ENCODE measurements at regions not wholly inside any gene's neighbourhood (a gene's known extent, or its start where the extent isn't known, plus 50 kb on each side); places are given as distances from the start of the nearest gene placed in this dataset.
"Not testable (repeated sequence)": the region's sequence is repeated elsewhere in the genome, so short reads cannot be mapped to it uniquely, and the experiment has no call there.

DNA sequence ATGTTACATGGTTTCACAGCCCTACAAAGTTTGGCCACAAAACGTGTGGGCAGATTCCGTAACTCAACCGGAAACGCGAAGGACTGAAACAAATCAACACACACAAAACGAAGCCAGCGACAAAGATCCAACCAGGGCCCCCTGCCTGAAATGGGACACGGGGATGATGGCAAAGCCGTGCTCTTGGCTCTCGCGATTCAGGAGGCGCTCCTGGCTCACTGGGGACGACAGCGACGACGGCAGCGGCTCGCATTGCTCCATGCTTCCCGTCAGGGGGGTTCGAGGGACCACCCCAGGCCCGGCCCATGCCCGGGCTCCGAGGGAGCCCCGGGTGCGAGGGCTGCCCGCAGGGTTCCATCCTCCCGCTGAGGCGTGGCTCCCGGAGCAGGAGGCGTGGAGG lies 4786.8 kb upstream of the OR11H1 start:
- Histone ChIP-seq H3K9me3 (ENCODE audit: control insufficient read depth in 2 of 2, low read length in 2 of 2) (peaks cover 15 to 23% of the 10 kb centered on the region in 2 experiments), H3K27ac (ENCODE audit: insufficient read depth, low read length, poor library complexity, severe bottlenecking) (no peak overlapping the region), H3K4me1 (ENCODE audit: control insufficient read depth, insufficient read depth, low read length, poor library complexity, severe bottlenecking) (no peaks in the 10 kb centered on the region), H3K4me3 (ENCODE audit: low read depth, low read length) (no peak overlapping the region), H3K27me3 (ENCODE audit: control insufficient read depth, insufficient read depth, low read length) (no peaks in the 10 kb centered on the region), H3K36me3 (ENCODE audit: control insufficient read depth, insufficient read depth, low read length) (no peaks in the 10 kb centered on the region)
- Mint-ChIP-seq H3K9me3 (peaks cover 15 to 61% (median 39%) of the 10 kb centered on the region in 7 donors), H3K4me3 (no peak overlapping the region), H3K36me3 (no peaks in the 10 kb centered on the region), H3K27ac (no peak overlapping the region), H3K27me3 (no peaks in the 10 kb centered on the region), H3K4me1 (no peaks in the 10 kb centered on the region)
- ATAC-seq (ENCODE audit: low read depth in 2 of 2) (no peak), DNase-seq (no peak)

GRCh38 chr22:10741776-10742630 lies 4786.0 kb upstream of the OR11H1 start:
- not testable (repeated sequence) for H3K27me3 ChIP-seq (ENCODE audit: control insufficient read depth, insufficient read depth, low read length); H3K4me3 Mint-ChIP-seq; H3K4me3 ChIP-seq (ENCODE audit: low read depth, low read length); H3K27ac Mint-ChIP-seq; H3K4me1 ChIP-seq (ENCODE audit: control insufficient read depth, insufficient read depth, low read length, poor library complexity, severe bottlenecking); H3K4me1 Mint-ChIP-seq; H3K36me3 ChIP-seq (ENCODE audit: control insufficient read depth, insufficient read depth, low read length); H3K27ac ChIP-seq (ENCODE audit: insufficient read depth, low read length, poor library complexity, severe bottlenecking); H3K27me3 Mint-ChIP-seq; DNase-seq; H3K36me3 Mint-ChIP-seq
- peak; percentile 9 to 35 for ATAC-seq (ENCODE audit: low read depth in 2 of 2)
- peaks cover 15 to 23% of the 10 kb centered on the region in 2 experiments for H3K9me3 ChIP-seq (ENCODE audit: control insufficient read depth in 2 of 2, low read length in 2 of 2)
- peaks cover 16 to 62% (median 42%) of the 10 kb centered on the region in 7 donors for H3K9me3 Mint-ChIP-seq

DNA sequence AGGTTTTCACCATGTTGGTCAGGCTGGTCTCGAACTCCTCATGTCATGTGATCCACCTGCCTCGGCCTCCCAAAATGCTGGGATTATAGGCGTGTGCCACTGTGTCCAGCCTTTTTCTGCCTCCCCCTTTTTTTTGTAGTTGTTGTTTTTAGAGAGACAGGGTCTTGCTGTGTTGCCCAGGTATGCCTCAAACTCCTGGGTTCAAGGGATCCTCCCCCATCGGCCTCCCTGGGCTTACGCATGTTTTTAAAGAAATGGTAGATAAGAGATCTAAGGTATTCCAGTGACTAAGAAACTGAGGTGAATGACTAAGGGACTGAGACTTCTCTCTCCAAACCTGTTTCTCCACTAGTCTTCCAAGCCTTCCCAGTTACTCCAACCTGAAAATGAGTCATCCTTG lies 4781.6 kb upstream of the OR11H1 start:
- not testable (repeated sequence) for H3K27me3 ChIP-seq (ENCODE audit: control insufficient read depth, insufficient read depth, low read length); H3K36me3 ChIP-seq (ENCODE audit: control insufficient read depth, insufficient read depth, low read length); H3K4me3 Mint-ChIP-seq; H3K4me3 ChIP-seq (ENCODE audit: low read depth, low read length); H3K4me1 ChIP-seq (ENCODE audit: control insufficient read depth, insufficient read depth, low read length, poor library complexity, severe bottlenecking); H3K27ac ChIP-seq (ENCODE audit: insufficient read depth, low read length, poor library complexity, severe bottlenecking); ATAC-seq (ENCODE audit: low read depth in 2 of 2); H3K36me3 Mint-ChIP-seq; DNase-seq; H3K27me3 Mint-ChIP-seq; H3K4me1 Mint-ChIP-seq
- Mint-ChIP-seq H3K27ac (peak overlapping the region in 1 of 3 donors; percentile 1), H3K9me3 (peaks cover 8 to 45% (median 35%) of the 10 kb centered on the region in 7 donors)
- peaks cover 11 to 25% of the 10 kb centered on the region in 2 experiments for H3K9me3 ChIP-seq (ENCODE audit: control insufficient read depth in 2 of 2, low read length in 2 of 2)

DNA sequence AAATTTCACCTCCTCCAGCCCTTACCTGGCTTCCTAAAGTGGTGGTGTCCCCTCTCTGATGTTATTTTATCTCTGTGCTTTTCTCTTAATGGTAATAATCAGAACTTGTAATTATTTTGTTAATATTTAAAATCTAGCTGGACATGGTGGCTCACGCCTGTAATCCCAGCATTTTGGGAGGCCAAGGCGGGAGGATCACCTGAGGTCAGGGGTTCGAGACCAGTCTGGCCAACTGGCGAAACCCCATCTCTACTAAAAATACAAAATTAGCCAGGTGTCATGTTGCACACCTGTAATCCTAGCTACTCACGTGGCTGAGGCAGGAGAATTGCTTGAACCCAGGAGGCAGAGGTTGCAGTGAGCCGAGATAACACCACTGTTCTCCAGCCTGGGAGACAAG lies 4780.8 kb upstream of the OR11H1 start:
- not testable (repeated sequence) for H3K27ac ChIP-seq (ENCODE audit: insufficient read depth, low read length, poor library complexity, severe bottlenecking); H3K4me3 ChIP-seq (ENCODE audit: low read depth, low read length); H3K4me3 Mint-ChIP-seq; H3K36me3 Mint-ChIP-seq; DNase-seq; H3K27ac Mint-ChIP-seq; H3K4me1 ChIP-seq (ENCODE audit: control insufficient read depth, insufficient read depth, low read length, poor library complexity, severe bottlenecking); ATAC-seq (ENCODE audit: low read depth in 2 of 2); H3K27me3 ChIP-seq (ENCODE audit: control insufficient read depth, insufficient read depth, low read length); H3K36me3 ChIP-seq (ENCODE audit: control insufficient read depth, insufficient read depth, low read length); H3K27me3 Mint-ChIP-seq; H3K4me1 Mint-ChIP-seq
- H3K9me3 Mint-ChIP-seq: peaks cover 8 to 45% (median 34%) of the 10 kb centered on the region in 7 donors
- peaks cover 15 to 22% of the 10 kb centered on the region in 2 experiments for H3K9me3 ChIP-seq (ENCODE audit: control insufficient read depth in 2 of 2, low read length in 2 of 2)

GRCh38 chr22:10748751-10749150 lies 4779.2 kb upstream of the OR11H1 start:
- DNase-seq; H3K36me3 ChIP-seq (ENCODE audit: control insufficient read depth, insufficient read depth, low read length); H3K27ac Mint-ChIP-seq; H3K27me3 Mint-ChIP-seq; ATAC-seq (ENCODE audit: low read depth in 2 of 2); H3K27ac ChIP-seq (ENCODE audit: insufficient read depth, low read length, poor library complexity, severe bottlenecking); H3K4me3 Mint-ChIP-seq; H3K4me1 ChIP-seq (ENCODE audit: control insufficient read depth, insufficient read depth, low read length, poor library complexity, severe bottlenecking); H3K4me1 Mint-ChIP-seq; H3K4me3 ChIP-seq (ENCODE audit: low read depth, low read length); H3K27me3 ChIP-seq (ENCODE audit: control insufficient read depth, insufficient read depth, low read length); H3K36me3 Mint-ChIP-seq: not testable (repeated sequence)
- H3K9me3 ChIP-seq (ENCODE audit: control insufficient read depth in 2 of 2, low read length in 2 of 2): peaks cover 15 to 18% of the 10 kb centered on the region in 2 experiments
- H3K9me3 Mint-ChIP-seq: peaks cover 6 to 40% (median 34%) of the 10 kb centered on the region in 7 donors

- H3K27ac ChIP-seq (ENCODE audit: insufficient read depth, low read length, poor library complexity, severe bottlenecking); H3K36me3 ChIP-seq (ENCODE audit: control insufficient read depth, insufficient read depth, low read length); H3K4me1 ChIP-seq (ENCODE audit: control insufficient read depth, insufficient read depth, low read length, poor library complexity, severe bottlenecking); DNase-seq; H3K27ac Mint-ChIP-seq; H3K36me3 Mint-ChIP-seq; H3K27me3 Mint-ChIP-seq; H3K4me1 Mint-ChIP-seq; H3K4me3 Mint-ChIP-seq; H3K4me3 ChIP-seq (ENCODE audit: low read depth, low read length); H3K27me3 ChIP-seq (ENCODE audit: control insufficient read depth, insufficient read depth, low read length): not testable (repeated sequence)
- H3K9me3 Mint-ChIP-seq: peaks cover 3 to 38% (median 34%) of the 10 kb centered on the region in 7 donors
- H3K9me3 ChIP-seq (ENCODE audit: control insufficient read depth in 2 of 2, low read length in 2 of 2): peaks cover 15 to 21% of the 10 kb centered on the region in 2 experiments
- peak in 1 of 2 donors; percentile 25 for ATAC-seq (ENCODE audit: low read depth in 2 of 2)
Observed at GRCh38 chr22:10749423-10749822, 4778.6 kb upstream of the OR11H1 start.

- H3K4me1 Mint-ChIP-seq; DNase-seq; H3K36me3 ChIP-seq (ENCODE audit: control insufficient read depth, insufficient read depth, low read length); H3K36me3 Mint-ChIP-seq; H3K27ac Mint-ChIP-seq; H3K4me3 Mint-ChIP-seq; H3K27me3 Mint-ChIP-seq; H3K27me3 ChIP-seq (ENCODE audit: control insufficient read depth, insufficient read depth, low read length); H3K4me1 ChIP-seq (ENCODE audit: control insufficient read depth, insufficient read depth, low read length, poor library complexity, severe bottlenecking); H3K27ac ChIP-seq (ENCODE audit: insufficient read depth, low read length, poor library complexity, severe bottlenecking); H3K4me3 ChIP-seq (ENCODE audit: low read depth, low read length): not testable (repeated sequence)
- ATAC-seq (ENCODE audit: low read depth in 2 of 2): peak in 1 of 2 donors; percentile 5
- H3K9me3 ChIP-seq (ENCODE audit: control insufficient read depth in 2 of 2, low read length in 2 of 2): peaks cover 13 to 29% of the 10 kb centered on the region in 2 experiments
- H3K9me3 Mint-ChIP-seq: peaks cover 3 to 46% (median 32%) of the 10 kb centered on the region in 7 donors
Observed at GRCh38 chr22:10753566-10753965, 4774.4 kb upstream of the OR11H1 start.

DNA sequence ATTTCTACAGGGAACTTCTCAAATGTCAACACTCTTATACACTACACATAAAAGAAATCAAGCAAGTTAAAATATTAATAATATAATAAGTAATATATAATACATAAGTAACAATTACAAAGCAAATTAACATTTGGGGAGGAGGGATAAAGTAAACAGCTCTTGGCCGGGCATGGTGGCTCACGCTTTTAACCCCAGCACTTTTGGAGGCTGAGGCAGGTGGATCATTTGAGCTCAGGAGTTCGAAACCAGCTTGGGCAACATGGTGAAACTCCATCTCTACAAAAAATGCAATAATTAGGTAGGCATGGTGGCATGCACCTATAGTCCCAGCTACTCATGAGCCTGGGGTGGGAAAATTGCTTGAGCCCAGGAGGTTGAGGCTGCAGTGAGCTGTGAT lies 4772.6 kb upstream of the OR11H1 start:
- not testable (repeated sequence) for H3K4me1 ChIP-seq (ENCODE audit: control insufficient read depth, insufficient read depth, low read length, poor library complexity, severe bottlenecking); H3K27me3 ChIP-seq (ENCODE audit: control insufficient read depth, insufficient read depth, low read length); H3K4me3 ChIP-seq (ENCODE audit: low read depth, low read length); DNase-seq; H3K36me3 ChIP-seq (ENCODE audit: control insufficient read depth, insufficient read depth, low read length); H3K27me3 Mint-ChIP-seq; H3K36me3 Mint-ChIP-seq; H3K27ac ChIP-seq (ENCODE audit: insufficient read depth, low read length, poor library complexity, severe bottlenecking); H3K4me1 Mint-ChIP-seq; H3K27ac Mint-ChIP-seq; H3K4me3 Mint-ChIP-seq
- H3K9me3 ChIP-seq (ENCODE audit: control insufficient read depth in 2 of 2, low read length in 2 of 2): peaks cover 11 to 22% of the 10 kb centered on the region in 2 experiments
- peak in 1 of 2 donors; percentile 8 for ATAC-seq (ENCODE audit: low read depth in 2 of 2)
- H3K9me3 Mint-ChIP-seq: peaks cover 3 to 43% (median 27%) of the 10 kb centered on the region in 7 donors
